ACC112 (cell line): ENCODE measurements at regions not wholly inside any gene's neighbourhood (a gene's known extent, or its start where the extent isn't known, plus 50 kb on each side); places are given as distances from the start of the nearest gene placed in this dataset.

Source experiments
- H2AFZ ChIP-seq: fragments of 200-600 bp; sonication (generic); one replicate; pipeline ENCODE4 v1.6.0; 2017; ENCODE audit warnings: antibody characterized with exemption, low read length; ENCODE audit not compliant: unreplicated experiment
- H3K27ac ChIP-seq: fragments of 200-600 bp; sonication (generic); 2 replicates; pipeline ENCODE4 v1.5.1; 2014; ENCODE audit warnings: low read depth, mild to moderate bottlenecking, antibody characterized with exemption, low read length, moderate library complexity
- H3K27me3 ChIP-seq: fragments of 200-600 bp; sonication (generic); 2 replicates; pipeline ENCODE4 v1.6.1; 2014; ENCODE audit warnings: mild to moderate bottlenecking, antibody characterized with exemption, low read length, moderate library complexity, mixed read lengths; ENCODE audit not compliant: insufficient read depth
- H3K36me3 ChIP-seq: fragments of 200-600 bp; sonication (generic); 2 replicates; pipeline ENCODE4 v1.6.1; 2016; ENCODE audit warnings: mild to moderate bottlenecking, antibody characterized with exemption, low read length, moderate library complexity, mixed read lengths; ENCODE audit not compliant: insufficient read depth
- H3K4me1 ChIP-seq: fragments of 200-600 bp; sonication (generic); one replicate; pipeline ENCODE4 v1.6.1; 2016; ENCODE audit warnings: low read length, mixed read lengths; ENCODE audit not compliant: insufficient read depth, unreplicated experiment, control insufficient read depth
- H3K4me3 ChIP-seq: fragments of 200-600 bp; sonication (generic); 2 replicates; pipeline ENCODE4 v1.5.1; 2014; ENCODE audit warnings: mild to moderate bottlenecking, low read depth, low read length
- H3K79me2 ChIP-seq: fragments of 200-600 bp; sonication (generic); one replicate; pipeline ENCODE4 v1.6.0; 2016; ENCODE audit warnings: low read length; ENCODE audit not compliant: control insufficient read depth, unreplicated experiment, insufficient read depth

DNA sequence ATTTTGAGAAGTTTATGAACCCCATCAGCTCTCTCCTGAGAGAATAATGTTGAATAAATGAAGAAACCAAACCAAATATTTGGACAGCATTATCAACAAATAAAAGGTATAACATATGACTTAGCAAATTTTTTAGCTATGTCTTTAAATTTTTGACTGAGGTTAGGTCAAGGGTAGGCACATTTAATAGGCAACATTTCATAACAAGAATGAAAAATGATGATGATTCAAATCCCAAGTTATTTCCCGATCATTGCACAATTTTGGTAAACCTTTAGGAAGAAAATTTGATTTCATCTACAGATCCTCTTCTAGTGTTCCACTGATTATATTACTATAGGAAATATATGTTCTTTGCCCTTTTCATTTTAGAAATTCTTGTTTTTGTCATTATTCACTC lies 123.7 kb upstream of the TLR3 start:
- no peaks in the 10 kb centered on the region for H3K79me2 ChIP-seq
- H3K4me1 ChIP-seq, result no peaks in the 10 kb centered on the region
- H3K27me3 ChIP-seq, result no peaks in the 10 kb centered on the region
- H3K4me3 ChIP-seq, result no peak overlapping the region
- H3K27ac ChIP-seq, result no peak overlapping the region
- no peak overlapping the region for H2AFZ ChIP-seq
- H3K36me3 ChIP-seq, result no peaks in the 10 kb centered on the region

DNA sequence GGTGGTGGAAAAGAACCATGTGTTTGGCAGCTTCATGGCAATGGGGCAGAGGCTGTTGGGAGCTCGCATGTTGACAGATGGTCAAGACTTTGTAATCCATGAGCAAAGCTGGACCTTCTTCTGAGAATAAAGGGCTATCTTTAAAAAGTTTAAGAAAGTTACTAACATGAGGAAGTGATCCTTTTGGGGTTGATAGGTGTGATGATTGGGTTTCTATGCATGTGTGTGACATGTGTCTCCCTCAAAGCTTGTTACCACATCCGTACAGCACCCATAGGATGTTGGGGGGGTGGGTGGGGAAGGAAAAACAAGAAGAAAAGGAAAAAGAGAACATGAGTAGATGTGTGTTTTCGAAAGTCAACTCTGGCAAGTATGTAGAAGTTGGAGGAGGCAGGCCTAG lies 123.0 kb upstream of the TLR3 start:
- no peaks in the 10 kb centered on the region for H3K79me2 ChIP-seq
- H3K27me3 ChIP-seq, result no peaks in the 10 kb centered on the region
- H3K27ac ChIP-seq, result no peak overlapping the region
- H2AFZ ChIP-seq, result no peak overlapping the region
- no peak overlapping the region for H3K4me3 ChIP-seq
- no peaks in the 10 kb centered on the region for H3K4me1 ChIP-seq
- H3K36me3 ChIP-seq, result no peaks in the 10 kb centered on the region

DNA sequence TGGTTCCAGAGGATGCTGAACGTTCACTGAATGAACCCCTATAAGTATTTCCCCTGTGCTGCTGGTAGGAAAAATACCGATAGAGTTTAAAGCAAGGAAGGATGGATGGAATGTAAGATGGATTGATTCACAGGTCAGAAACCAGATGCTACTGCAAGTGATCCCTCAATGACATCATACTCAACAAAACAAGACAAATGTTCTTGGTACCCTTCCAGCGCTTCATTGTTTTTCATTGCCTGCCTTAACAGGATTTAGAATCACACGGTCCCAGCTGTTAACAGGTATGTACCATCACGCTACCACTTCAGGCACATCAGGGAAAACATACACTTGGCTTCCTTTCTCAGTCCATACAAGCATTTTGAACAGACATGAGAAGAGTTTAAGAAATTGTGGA lies 118.1 kb upstream of the TLR3 start:
- H3K79me2 ChIP-seq, result no peaks in the 10 kb centered on the region
- no peaks in the 10 kb centered on the region for H3K36me3 ChIP-seq
- no peak overlapping the region for H3K4me3 ChIP-seq
- no peaks in the 10 kb centered on the region for H3K4me1 ChIP-seq
- no peaks in the 10 kb centered on the region for H3K27me3 ChIP-seq
- no peak overlapping the region for H3K27ac ChIP-seq
- no peak overlapping the region for H2AFZ ChIP-seq

DNA sequence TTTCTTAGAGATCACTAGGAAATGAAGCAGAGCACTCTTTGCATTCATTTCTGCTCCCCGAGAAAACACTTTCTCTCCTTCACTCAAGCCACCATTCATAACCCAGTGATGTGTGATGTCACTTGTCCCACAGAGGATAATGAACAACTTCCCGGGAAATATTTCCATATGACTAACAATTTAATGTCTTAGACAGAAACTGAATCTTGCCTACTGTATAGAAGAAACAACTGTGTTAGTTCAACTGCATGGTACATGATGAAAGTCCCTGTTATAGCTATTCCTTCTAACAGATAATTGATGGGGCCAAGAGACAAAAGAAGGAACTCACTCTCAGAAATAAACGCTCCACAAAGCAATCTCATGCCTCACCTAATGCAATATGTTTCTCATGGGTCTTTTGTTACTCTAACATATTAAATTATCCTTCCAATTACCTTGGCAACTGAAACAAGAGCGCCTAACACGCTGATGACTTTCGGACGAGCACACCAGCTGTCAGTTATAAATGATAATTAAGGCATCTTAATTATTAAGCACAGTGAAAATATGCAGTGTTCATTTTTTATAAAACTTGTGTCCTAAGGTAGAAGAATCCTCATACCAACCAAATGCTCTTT lies 113.7 kb upstream of the TLR3 start:
- no peaks in the 10 kb centered on the region for H3K36me3 ChIP-seq
- no peaks in the 10 kb centered on the region for H3K79me2 ChIP-seq
- H3K4me3 ChIP-seq, result no peak overlapping the region
- no peak overlapping the region for H2AFZ ChIP-seq
- no peaks in the 10 kb centered on the region for H3K4me1 ChIP-seq
- no peak overlapping the region for H3K27ac ChIP-seq
- no peaks in the 10 kb centered on the region for H3K27me3 ChIP-seq

DNA sequence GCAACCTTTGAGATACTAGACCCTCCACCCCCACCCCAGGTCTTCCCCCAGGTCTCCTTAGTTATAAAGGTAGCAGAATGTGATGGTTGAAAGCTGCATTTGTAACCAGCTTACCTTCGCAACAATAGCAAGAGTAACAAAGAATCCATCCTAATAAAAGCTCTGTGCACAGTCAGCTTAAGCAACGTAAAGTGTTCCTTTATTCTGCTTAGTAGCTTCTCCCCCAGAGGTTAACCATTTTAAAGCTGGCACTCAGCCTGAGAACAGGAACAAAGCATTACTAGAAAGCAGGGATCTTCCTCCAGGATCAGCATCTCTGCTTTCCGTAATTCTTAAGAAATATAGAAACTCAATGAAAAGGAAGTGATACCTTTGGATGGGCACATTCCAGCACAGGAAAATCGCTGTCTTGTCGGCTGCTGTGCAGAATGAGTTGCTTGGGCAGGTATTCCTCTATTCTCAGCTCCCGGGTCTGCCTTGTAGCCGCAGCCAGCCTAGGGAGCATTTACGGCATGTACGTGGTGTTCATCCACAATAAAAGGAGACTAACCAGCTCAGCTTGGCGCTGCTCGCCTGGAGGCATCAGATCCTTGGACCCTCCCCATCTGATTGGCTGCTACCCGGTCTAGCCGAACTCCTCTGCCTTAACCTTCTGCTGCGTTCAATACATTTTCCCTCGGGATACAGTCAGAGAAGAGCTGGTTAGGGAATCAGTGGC lies 113.0 kb upstream of the TLR3 start:
- no peaks in the 10 kb centered on the region for H3K79me2 ChIP-seq
- H3K36me3 ChIP-seq, result no peaks in the 10 kb centered on the region
- H2AFZ ChIP-seq, result no peak overlapping the region
- H3K4me1 ChIP-seq, result no peaks in the 10 kb centered on the region
- no peaks in the 10 kb centered on the region for H3K27me3 ChIP-seq
- H3K4me3 ChIP-seq, result no peak overlapping the region
- H3K27ac ChIP-seq, result no peak overlapping the region

DNA sequence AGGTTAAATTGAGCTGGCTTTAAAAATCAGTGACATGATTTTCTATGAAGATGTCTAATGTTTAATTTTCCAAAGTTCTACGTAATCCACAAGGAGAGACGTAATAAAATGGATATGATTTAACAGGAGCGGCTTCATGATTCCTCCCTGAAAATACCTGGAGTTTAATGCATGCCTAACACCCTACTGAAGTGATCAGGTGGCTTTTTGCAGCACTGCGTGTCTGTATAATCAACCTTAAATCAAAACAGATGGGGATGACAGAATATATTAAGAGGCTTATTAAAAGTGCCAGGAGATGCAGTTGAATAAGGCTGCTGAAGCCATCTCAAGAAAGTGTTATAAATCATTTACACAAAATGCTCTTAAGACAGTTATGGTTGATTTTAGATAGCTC lies 112.4 kb upstream of the TLR3 start:
- no peak overlapping the region for H3K4me3 ChIP-seq
- H2AFZ ChIP-seq, result no peak overlapping the region

DNA sequence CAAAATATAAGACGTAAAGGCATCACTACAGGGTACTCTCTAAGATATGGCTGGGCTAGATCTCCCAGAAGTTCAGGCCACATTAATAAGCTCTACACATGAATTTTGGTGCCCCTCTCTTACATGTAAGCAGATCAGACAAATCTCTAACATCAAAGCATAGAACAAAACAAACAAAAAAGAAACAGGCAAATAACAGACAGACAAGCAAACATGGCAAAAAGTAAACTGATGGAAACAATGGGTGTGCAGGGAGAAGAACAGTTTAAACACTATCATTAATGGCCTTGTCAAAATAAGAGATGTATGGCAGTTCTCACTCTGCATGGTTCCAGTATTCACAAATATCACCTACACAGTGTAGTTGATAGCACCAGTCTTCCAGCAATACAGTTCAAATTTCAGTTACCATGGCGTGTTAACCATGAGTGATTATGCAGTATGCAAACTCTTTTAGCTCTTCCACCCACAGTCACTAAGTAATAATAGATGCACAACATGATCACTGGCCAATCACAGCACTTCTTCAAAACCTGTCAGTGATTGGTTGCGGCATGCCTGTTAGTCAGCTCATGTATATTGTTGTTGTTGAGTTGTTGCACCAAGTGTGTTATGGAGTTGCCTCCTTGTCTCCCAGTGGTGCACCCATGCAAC lies 110.7 kb upstream of the TLR3 start:
- no peaks in the 10 kb centered on the region for H3K27me3 ChIP-seq
- H3K4me3 ChIP-seq, result no peak overlapping the region
- H2AFZ ChIP-seq, result no peak overlapping the region
- H3K36me3 ChIP-seq, result no peaks in the 10 kb centered on the region
- no peak overlapping the region for H3K27ac ChIP-seq
- H3K79me2 ChIP-seq, result no peaks in the 10 kb centered on the region
- H3K4me1 ChIP-seq, result no peaks in the 10 kb centered on the region

More for the DNA sequence above, 112.4 kb upstream of the TLR3 start:
- no peaks in the 10 kb centered on the region for H3K36me3 ChIP-seq
- H3K4me1 ChIP-seq, result no peaks in the 10 kb centered on the region
- no peaks in the 10 kb centered on the region for H3K79me2 ChIP-seq
- H3K27me3 ChIP-seq, result no peaks in the 10 kb centered on the region
- no peak overlapping the region for H3K27ac ChIP-seq

DNA sequence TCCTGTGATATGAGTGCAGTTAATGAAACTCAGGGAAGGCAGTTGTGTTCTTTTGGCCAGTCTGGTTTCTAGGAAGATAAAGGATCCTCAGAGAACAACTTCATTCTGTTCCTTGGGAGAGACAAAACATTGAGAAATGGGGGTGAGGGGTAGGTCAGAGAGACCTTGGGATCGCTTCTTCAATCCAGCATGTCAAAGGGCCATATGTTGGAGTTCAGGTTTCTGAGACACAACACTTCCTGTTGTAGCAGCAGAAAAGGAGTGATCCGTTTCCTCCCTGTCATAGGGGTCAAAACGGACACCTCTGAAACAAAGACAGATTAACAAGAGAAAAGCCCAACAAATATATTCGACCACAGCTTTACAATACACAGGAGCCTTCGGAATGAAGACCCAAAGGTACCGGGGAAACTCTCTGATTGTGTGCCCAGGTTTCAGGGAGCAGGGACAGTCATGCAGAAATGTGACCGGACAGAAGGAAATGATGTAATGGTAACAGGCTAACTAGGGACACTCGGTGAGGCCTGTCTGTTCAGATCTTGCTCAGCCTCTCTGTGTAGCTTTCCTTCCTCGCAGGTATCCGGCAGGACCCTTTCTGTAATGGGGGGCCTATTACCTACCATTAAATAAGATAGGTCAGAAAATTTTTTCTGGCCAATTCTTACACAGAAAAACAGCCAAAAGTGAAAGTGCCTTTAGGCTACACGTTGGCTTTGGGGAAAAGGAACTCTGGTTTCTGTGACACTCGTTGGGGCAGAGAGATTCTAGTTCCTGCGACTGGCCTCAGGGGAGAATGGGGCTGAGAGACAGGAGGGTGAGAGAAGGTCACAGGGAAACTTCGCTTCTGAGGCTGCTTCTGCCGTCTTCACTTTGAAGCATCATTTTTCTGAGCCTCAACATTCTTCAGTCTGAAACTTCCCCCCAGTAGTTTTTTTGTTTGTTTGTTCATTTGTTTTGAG lies 103.3 kb upstream of the TLR3 start:
- Histone ChIP-seq H3K27ac (no peak overlapping the region), H2AFZ (peak overlapping the region; percentile 42), H3K4me3 (no peak overlapping the region), H3K36me3 (no peaks in the 10 kb centered on the region), H3K79me2 (no peaks in the 10 kb centered on the region), H3K4me1 (peaks cover 19% of the 10 kb centered on the region), H3K27me3 (no peaks in the 10 kb centered on the region)

DNA sequence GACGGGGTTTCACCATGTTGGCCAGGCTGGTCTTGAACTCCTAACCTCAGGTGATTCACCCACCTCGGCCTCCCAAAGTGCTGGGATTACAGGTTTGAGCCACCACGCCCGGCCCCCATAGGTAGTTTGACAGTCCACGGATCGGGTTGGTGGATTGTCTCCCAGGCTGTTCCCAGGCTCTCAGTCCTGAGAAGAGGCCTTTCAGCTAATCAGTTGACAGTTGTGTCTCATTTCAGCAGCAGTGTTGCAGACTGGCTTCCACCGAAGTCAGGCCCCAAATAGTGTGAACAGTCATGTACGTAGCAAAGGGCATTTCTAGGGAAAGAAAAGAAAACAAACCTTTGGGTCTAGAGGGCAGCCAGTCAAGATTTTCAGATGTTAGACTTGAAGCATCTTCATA lies 102.4 kb upstream of the TLR3 start:
- H3K27me3 ChIP-seq, result no peaks in the 10 kb centered on the region
- H2AFZ ChIP-seq, result no peak overlapping the region
- peaks cover 19% of the 10 kb centered on the region for H3K4me1 ChIP-seq
- H3K4me3 ChIP-seq, result no peak overlapping the region
- no peaks in the 10 kb centered on the region for H3K79me2 ChIP-seq
- no peak overlapping the region for H3K27ac ChIP-seq
- H3K36me3 ChIP-seq, result no peaks in the 10 kb centered on the region

DNA sequence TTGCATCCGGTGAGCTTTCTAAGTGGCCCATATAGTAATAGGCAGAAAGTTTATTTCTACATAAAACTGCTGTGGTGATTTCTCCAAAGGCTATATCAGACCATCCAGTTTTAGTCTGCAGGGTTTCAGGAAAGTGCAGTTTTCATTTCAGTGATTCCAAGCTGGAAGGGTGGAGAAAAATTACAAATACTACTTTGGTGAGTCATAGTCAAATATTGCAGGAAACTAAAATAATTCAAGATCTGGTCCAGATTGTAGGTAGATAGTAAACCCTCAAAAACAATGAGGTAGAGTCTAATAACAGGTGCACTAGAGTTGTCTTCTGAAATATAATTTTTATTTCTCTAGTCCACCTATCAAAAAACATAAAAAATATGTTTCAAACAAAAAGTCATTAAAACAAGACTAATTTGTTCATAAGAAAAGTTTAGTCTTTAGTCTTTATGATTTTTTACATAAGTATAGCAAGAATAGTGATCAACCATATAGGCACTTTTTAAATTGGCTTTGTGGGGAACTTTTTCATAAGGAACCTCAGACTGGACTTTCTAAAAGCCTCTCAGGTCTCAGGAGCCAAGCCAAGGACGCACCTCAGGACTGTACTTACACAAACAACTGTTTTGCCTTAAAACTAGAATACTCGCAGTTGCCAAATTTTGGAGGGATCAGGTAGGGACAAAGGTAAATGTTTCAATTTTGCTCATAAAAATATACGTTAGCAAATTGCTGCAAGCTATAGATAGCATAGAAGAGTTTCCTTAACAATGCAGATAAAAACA lies 101.8 kb upstream of the TLR3 start:
- no peaks in the 10 kb centered on the region for H3K27me3 ChIP-seq
- H3K36me3 ChIP-seq, result no peaks in the 10 kb centered on the region
- H3K27ac ChIP-seq, result no peak overlapping the region
- no peaks in the 10 kb centered on the region for H3K79me2 ChIP-seq
- no peak overlapping the region for H3K4me3 ChIP-seq
- peaks cover 19% of the 10 kb centered on the region for H3K4me1 ChIP-seq
- no peak overlapping the region for H2AFZ ChIP-seq
